ENCODE measurements at regions not wholly inside any gene's neighbourhood (a gene's known extent, or its start where the extent isn't known, plus 50 kb on each side); places are given as distances from the start of the nearest gene placed in this dataset.

DNA sequence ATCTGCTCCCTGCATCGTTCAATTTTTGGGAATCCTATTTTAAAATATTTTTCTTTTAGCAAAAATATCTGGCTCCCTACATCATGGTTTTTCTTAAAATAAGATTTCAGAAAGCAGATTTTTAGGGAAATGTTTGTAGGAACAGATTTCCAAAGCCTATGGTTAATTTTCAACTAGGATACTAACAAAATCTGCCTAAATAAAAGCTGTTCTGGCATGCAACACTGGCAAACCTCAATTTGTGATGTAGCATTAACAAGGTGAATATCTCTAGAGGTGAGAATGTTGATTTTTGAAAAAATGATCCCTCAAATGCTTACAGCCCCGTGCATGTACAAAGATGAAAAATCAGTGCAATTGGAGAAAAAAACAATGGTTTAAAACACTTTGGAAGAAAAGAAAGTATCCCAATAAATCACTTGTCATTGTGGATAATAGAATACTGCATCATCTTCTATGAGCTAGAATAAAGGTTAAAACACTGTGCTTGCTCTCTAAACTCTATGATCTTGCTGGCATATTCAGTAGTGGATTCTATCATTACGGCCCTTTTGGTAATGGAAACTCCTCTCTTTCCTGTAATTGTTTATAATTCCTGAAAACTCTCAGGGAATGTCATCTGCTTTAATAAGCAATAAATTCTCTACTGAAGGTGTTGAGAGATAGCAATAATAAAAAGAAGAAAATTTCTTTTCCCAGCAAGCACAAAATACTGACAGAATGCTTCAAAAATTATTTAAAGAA lies 97.6 kb downstream of the C4orf33 start:
- TF ChIP-seq, protein P1, sequence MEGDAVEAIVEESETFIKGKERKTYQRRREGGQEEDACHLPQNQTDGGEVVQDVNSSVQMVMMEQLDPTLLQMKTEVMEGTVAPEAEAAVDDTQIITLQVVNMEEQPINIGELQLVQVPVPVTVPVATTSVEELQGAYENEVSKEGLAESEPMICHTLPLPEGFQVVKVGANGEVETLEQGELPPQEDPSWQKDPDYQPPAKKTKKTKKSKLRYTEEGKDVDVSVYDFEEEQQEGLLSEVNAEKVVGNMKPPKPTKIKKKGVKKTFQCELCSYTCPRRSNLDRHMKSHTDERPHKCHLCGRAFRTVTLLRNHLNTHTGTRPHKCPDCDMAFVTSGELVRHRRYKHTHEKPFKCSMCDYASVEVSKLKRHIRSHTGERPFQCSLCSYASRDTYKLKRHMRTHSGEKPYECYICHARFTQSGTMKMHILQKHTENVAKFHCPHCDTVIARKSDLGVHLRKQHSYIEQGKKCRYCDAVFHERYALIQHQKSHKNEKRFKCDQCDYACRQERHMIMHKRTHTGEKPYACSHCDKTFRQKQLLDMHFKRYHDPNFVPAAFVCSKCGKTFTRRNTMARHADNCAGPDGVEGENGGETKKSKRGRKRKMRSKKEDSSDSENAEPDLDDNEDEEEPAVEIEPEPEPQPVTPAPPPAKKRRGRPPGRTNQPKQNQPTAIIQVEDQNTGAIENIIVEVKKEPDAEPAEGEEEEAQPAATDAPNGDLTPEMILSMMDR (IDR thresholded peaks at IDR 0.05): no peak
- no peak for TF ChIP-seq POLR2A (IDR thresholded peaks at IDR 0.05)
- no peaks in the 10 kb centered on the region for H3K36me3 ChIP-seq

DNA sequence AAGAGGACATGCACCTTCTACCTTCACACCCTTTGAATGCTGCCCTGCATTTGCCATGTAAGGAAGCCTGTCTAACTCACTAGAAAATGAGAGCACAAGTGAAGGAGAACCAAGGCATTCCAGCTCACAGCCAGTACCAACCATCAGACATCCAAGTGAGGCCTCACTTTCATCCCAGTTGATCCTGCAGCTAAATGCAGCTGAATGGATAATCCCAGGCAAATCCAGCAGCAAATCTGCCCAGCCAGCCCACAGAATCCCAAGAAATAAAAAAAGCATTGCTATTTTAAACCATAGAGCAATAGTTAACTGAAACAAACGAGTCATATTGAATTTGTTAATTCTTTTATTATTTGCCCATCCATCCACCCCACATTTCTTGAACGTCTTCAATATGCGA lies 112.5 kb downstream of the C4orf33 start:
- H3K4me1 ChIP-seq: no peaks in the 10 kb centered on the region
- intact Hi-C loops (cut with DNase I): no loop called here
- no peaks in the 10 kb centered on the region for H3K36me3 ChIP-seq
- no peak overlapping the region for H3K27ac ChIP-seq
- WGBS (ENCODE audit: insufficient coverage, low coverage, low lambda C conversion rate, missing lambda C conversion rate): 76% methylated on average over 3 of the region's 3 CpGs
- no peaks in the 10 kb centered on the region for H3K27me3 ChIP-seq
- TF ChIP-seq, protein P1 (IDR thresholded peaks at IDR 0.05): no peak
- no peak for TF ChIP-seq POLR2A (IDR thresholded peaks at IDR 0.05)
- no peak overlapping the region for H3K4me3 ChIP-seq
- no peak for ATAC-seq
- H3K9me3 ChIP-seq: no peaks in the 10 kb centered on the region
- DNase-seq: no peak

More for the DNA sequence above, 97.6 kb downstream of the C4orf33 start:
- intact Hi-C loops (cut with DNase I): no loop called here
- DNase-seq: no peak
- Histone ChIP-seq H3K4me3 (no peak overlapping the region), H3K27me3 (no peaks in the 10 kb centered on the region), H3K27ac (peak overlapping the region in 1 of 3 donors; percentile 27), H3K4me1 (peaks cover 0 to 13% (median 0%) of the 10 kb centered on the region in 4 donors), H3K9me3 (no peaks in the 10 kb centered on the region)
- peak; percentile 41 to 70 (median 58) for ATAC-seq
- 38% methylated on average over 3 of the region's 3 CpGs for whole genome bisulfite sequencing (ENCODE audit: insufficient coverage, low coverage, low lambda C conversion rate, missing lambda C conversion rate)

DNA sequence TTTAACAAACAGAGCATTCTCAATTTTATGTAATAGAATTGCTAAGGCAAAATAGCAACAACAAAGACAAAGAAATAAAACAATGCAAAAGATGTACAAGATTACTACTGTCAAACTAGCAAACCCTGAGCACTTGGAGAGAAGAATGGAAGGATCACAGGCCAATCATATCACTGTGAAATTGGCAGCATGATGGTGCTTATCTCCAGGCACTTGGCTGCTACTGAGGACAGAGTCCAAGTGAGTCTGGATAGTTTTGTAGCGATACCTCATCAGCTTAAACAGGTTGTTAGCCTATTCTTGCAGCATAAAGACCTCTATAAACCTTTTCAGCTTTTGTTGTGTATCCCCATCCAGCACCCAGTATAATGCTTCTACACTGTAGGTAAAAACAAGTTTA lies 117.7 kb downstream of the C4orf33 start:
- intact Hi-C loops (cut with DNase I): no loop called here
- WGBS (ENCODE audit: insufficient coverage, low coverage, low lambda C conversion rate, missing lambda C conversion rate): 33% methylated on average over 1 of the region's 1 CpG
- no peaks in the 10 kb centered on the region for H3K36me3 ChIP-seq
- ATAC-seq (peak in 3 of 4 donors; percentile 23 to 70 (median 32)), DNase-seq (no peak)
- no peak overlapping the region for H3K4me3 ChIP-seq
- no peaks in the 10 kb centered on the region for H3K9me3 ChIP-seq
- H3K27me3 ChIP-seq: no peaks in the 10 kb centered on the region
- no peak overlapping the region for H3K27ac ChIP-seq
- H3K4me1 ChIP-seq: no peaks in the 10 kb centered on the region
- TF ChIP-seq, protein P1 (IDR thresholded peaks at IDR 0.05): no peak
- no peak for TF ChIP-seq POLR2A (IDR thresholded peaks at IDR 0.05)

DNA sequence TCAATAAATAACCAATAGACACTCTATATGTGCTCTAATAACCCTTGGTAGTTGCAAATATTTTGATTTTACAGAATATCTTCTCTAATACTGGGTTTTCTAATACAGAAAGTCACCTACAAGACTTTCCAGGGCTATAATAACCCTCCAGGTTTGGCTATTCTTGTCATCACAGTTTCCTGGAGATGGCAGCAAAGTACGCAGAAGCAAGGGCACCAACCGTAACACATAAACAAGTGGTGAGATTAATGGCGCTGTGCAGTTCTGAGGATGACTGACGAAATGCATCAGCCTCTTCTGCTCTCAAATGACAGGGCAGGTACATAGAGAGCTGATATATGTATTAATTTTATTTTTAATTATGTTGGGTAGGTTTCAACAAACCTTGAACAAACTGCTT lies 122.4 kb downstream of the C4orf33 start:
- WGBS (ENCODE audit: insufficient coverage, low coverage, low lambda C conversion rate, missing lambda C conversion rate): 15% methylated on average over 4 of the region's 4 CpGs
- no peaks in the 10 kb centered on the region for H3K4me1 ChIP-seq
- H3K36me3 ChIP-seq: no peaks in the 10 kb centered on the region
- ATAC-seq (peak; percentile 83 to 99 (median 95)), DNase-seq (peak in 1 of 3 donors; percentile 49)
- intact Hi-C loops (cut with DNase I): no loop called here
- no peak overlapping the region for H3K4me3 ChIP-seq
- no peaks in the 10 kb centered on the region for H3K27me3 ChIP-seq
- TF ChIP-seq, protein P1 (IDR thresholded peaks at IDR 0.05): peak; percentile 48 to 61 (median 56)
- TF ChIP-seq POLR2A (IDR thresholded peaks at IDR 0.05): no peak
- H3K27ac ChIP-seq: no peak overlapping the region
- no peaks in the 10 kb centered on the region for H3K9me3 ChIP-seq

Measured in right lobe of liver (tissue), 6 donors.